Transverse colon (tissue), 3 donors: ENCODE measurements at regions not wholly inside any gene's neighbourhood (a gene's known extent, or its start where the extent isn't known, plus 50 kb on each side); places are given as distances from the start of the nearest gene placed in this dataset.

ENCODE experiments used
- CTCF ChIP-seq, 5 experiments: fragments of 200-600 bp in 3 of 5; fragments of 450-650 bp in 2 of 5; sonication (generic) in 3 of 5; IDR thresholded peaks; 1 replicate in 2 of 5; 2 replicates in 3 of 5; pipeline ENCODE4 v1.5.1; 2016 to 2017; ENCODE audit warnings: antibody characterized with exemption in 5 of 5, inconsistent platforms in 3 of 5, mild to moderate bottlenecking in 2 of 5, moderate library complexity in 1 of 5
- EP300 ChIP-seq: sonication (generic); formaldehyde crosslinking; IDR thresholded peaks from one replicate; pipeline ENCODE4 v1.6.1; 2017; ENCODE audit warnings: antibody characterized with exemption, low read depth
- POLR2A ChIP-seq: fragments of 450-650 bp; IDR thresholded peaks from one replicate; pipeline ENCODE4 v1.6.1; 2016; ENCODE audit warnings: antibody characterized with exemption, mild to moderate bottlenecking, moderate library complexity

- TF ChIP-seq POLR2A = no peak
- TF ChIP-seq EP300 = no peak
- TF ChIP-seq CTCF (IDR thresholded peaks at IDR 0.05) = no peak
Measured at GRCh38 chr1:177784409-177784808, 185.4 kb downstream of the SEC16B start.
